WTC11 (cell line): ENCODE measurements at regions not wholly inside any gene's neighbourhood (a gene's known extent, or its start where the extent isn't known, plus 50 kb on each side); places are given as distances from the start of the nearest gene placed in this dataset.
A peak's percentile ranks its signal among the peaks of the same experiment; 100 is the strongest.
"Not testable (repeated sequence)": the region's sequence is repeated elsewhere in the genome, so short reads cannot be mapped to it uniquely, and the experiment has no call there.

Experiments
- ATAC-seq: fragments of 200-7000 bp; cut with Tn5 transposase; 2 replicates; pipeline ENCODE4 v1.10.0; 2021; ENCODE audit warnings: mild to moderate bottlenecking, moderate library complexity
- CTCF ChIA-PET: fragments of 300-600 bp; sonication (Branson Sonifier 250); formaldehyde crosslinking; loops from one replicate; lab custom pipeline; 2021; ENCODE audit warnings: antibody characterized with exemption; lab: Charles Lee
- POLR2A ChIA-PET: fragments of 350-600 bp; sonication (Branson Sonifier 250); formaldehyde crosslinking; loops from one replicate; lab custom pipeline; 2021; ENCODE audit warnings: antibody characterized with exemption; lab: Charles Lee
- DNase-seq: peaks from one replicate; pipeline ENCODE4 v3.0.0; 2021; ENCODE audit warnings: low spot score
- H3K27ac Mint-ChIP-seq: 2 replicates; pipeline ENCODE4 v1.8.0; 2021; ENCODE audit warnings: mixed read lengths
- H3K27me3 Mint-ChIP-seq: 2 replicates; pipeline ENCODE4 v1.8.0; 2021; ENCODE audit warnings: low read depth, mild to moderate bottlenecking, moderate library complexity, mixed read lengths
- H3K36me3 Mint-ChIP-seq: 2 replicates; pipeline ENCODE4 v1.8.0; 2021; ENCODE audit warnings: mixed read lengths
- H3K4me1 Mint-ChIP-seq: 2 replicates; pipeline ENCODE4 v1.8.0; 2022; ENCODE audit warnings: mixed read lengths
- H3K4me3 Mint-ChIP-seq: 2 replicates; pipeline ENCODE4 v1.8.0; 2021; ENCODE audit warnings: mild to moderate bottlenecking, moderate library complexity, mixed read lengths
- H3K9me3 Mint-ChIP-seq: 2 replicates; pipeline ENCODE4 v1.8.0; 2021; ENCODE audit warnings: mixed read lengths

GRCh38 chr9:67416639-67417038 lies 424.3 kb upstream of the SPATA31A3 start:
- H3K27me3 Mint-ChIP-seq, CTCF ChIA-PET, H3K9me3 Mint-ChIP-seq, DNase-seq, H3K27ac Mint-ChIP-seq, POLR2A ChIA-PET, H3K4me3 Mint-ChIP-seq, H3K4me1 Mint-ChIP-seq, H3K36me3 Mint-ChIP-seq: not testable (repeated sequence)
- ATAC-seq: peak; percentile 12; the same call in 1 of the 2 replicates

- DNase-seq, H3K27me3 Mint-ChIP-seq, H3K36me3 Mint-ChIP-seq, H3K4me3 Mint-ChIP-seq, CTCF ChIA-PET, ATAC-seq, POLR2A ChIA-PET, H3K27ac Mint-ChIP-seq, H3K9me3 Mint-ChIP-seq, H3K4me1 Mint-ChIP-seq: not testable (repeated sequence)
These were observed 418.4 kb upstream of the SPATA31A3 start for GRCh38 chr9:67410606-67411220.

GRCh38 chr9:67403739-67404138 lies 411.4 kb upstream of the SPATA31A3 start:
- CTCF ChIA-PET, H3K4me3 Mint-ChIP-seq, H3K36me3 Mint-ChIP-seq, POLR2A ChIA-PET, H3K9me3 Mint-ChIP-seq, H3K27ac Mint-ChIP-seq, H3K4me1 Mint-ChIP-seq, DNase-seq, H3K27me3 Mint-ChIP-seq, ATAC-seq: not testable (repeated sequence)

GRCh38 chr9:67397731-67398130 lies 405.4 kb upstream of the SPATA31A3 start:
- H3K4me3 Mint-ChIP-seq: not testable (repeated sequence)

GRCh38 chr9:67394782-67395181 lies 402.4 kb upstream of the SPATA31A3 start:
- H3K4me3 Mint-ChIP-seq, ATAC-seq, H3K9me3 Mint-ChIP-seq, H3K4me1 Mint-ChIP-seq, H3K27me3 Mint-ChIP-seq, H3K36me3 Mint-ChIP-seq, DNase-seq, POLR2A ChIA-PET, CTCF ChIA-PET, H3K27ac Mint-ChIP-seq: not testable (repeated sequence)

More at GRCh38 chr9:67397731-67398130, 405.4 kb upstream of the SPATA31A3 start:
- POLR2A ChIA-PET, CTCF ChIA-PET, H3K9me3 Mint-ChIP-seq, H3K27ac Mint-ChIP-seq, DNase-seq, H3K4me1 Mint-ChIP-seq, ATAC-seq, H3K27me3 Mint-ChIP-seq, H3K36me3 Mint-ChIP-seq: not testable (repeated sequence)

- H3K4me3 Mint-ChIP-seq, H3K27ac Mint-ChIP-seq, H3K27me3 Mint-ChIP-seq, H3K4me1 Mint-ChIP-seq, DNase-seq, POLR2A ChIA-PET, H3K36me3 Mint-ChIP-seq, H3K9me3 Mint-ChIP-seq, ATAC-seq, CTCF ChIA-PET: not testable (repeated sequence)
These were observed 401.7 kb upstream of the SPATA31A3 start for GRCh38 chr9:67394038-67394437.

- CTCF ChIA-PET, H3K36me3 Mint-ChIP-seq: not testable (repeated sequence)
These were observed 377.3 kb upstream of the SPATA31A3 start for GRCh38 chr9:67369664-67370063.

GRCh38 chr9:67362325-67362724 lies 370.0 kb upstream of the SPATA31A3 start:
- H3K4me1 Mint-ChIP-seq: not testable (repeated sequence)

More at GRCh38 chr9:67369664-67370063, 377.3 kb upstream of the SPATA31A3 start:
- DNase-seq, H3K27me3 Mint-ChIP-seq, H3K4me3 Mint-ChIP-seq, ATAC-seq, POLR2A ChIA-PET, H3K9me3 Mint-ChIP-seq, H3K4me1 Mint-ChIP-seq, H3K27ac Mint-ChIP-seq: not testable (repeated sequence)

GRCh38 chr9:67353961-67354360 lies 361.6 kb upstream of the SPATA31A3 start:
- H3K9me3 Mint-ChIP-seq, H3K36me3 Mint-ChIP-seq, DNase-seq, CTCF ChIA-PET, H3K4me1 Mint-ChIP-seq, H3K4me3 Mint-ChIP-seq, ATAC-seq, POLR2A ChIA-PET, H3K27me3 Mint-ChIP-seq, H3K27ac Mint-ChIP-seq: not testable (repeated sequence)

More at GRCh38 chr9:67362325-67362724, 370.0 kb upstream of the SPATA31A3 start:
- H3K9me3 Mint-ChIP-seq, DNase-seq, H3K4me3 Mint-ChIP-seq, ATAC-seq, H3K36me3 Mint-ChIP-seq, H3K27ac Mint-ChIP-seq, CTCF ChIA-PET, POLR2A ChIA-PET, H3K27me3 Mint-ChIP-seq: not testable (repeated sequence)

GRCh38 chr9:67349424-67349759 lies 357.0 kb upstream of the SPATA31A3 start:
- H3K4me1 Mint-ChIP-seq, H3K27ac Mint-ChIP-seq, ATAC-seq, H3K9me3 Mint-ChIP-seq, H3K27me3 Mint-ChIP-seq, H3K36me3 Mint-ChIP-seq, POLR2A ChIA-PET, H3K4me3 Mint-ChIP-seq, CTCF ChIA-PET, DNase-seq: not testable (repeated sequence)

GRCh38 chr9:67348562-67349423 lies 356.4 kb upstream of the SPATA31A3 start:
- ATAC-seq, H3K4me1 Mint-ChIP-seq, H3K27me3 Mint-ChIP-seq, CTCF ChIA-PET, POLR2A ChIA-PET, DNase-seq, H3K27ac Mint-ChIP-seq, H3K9me3 Mint-ChIP-seq, H3K4me3 Mint-ChIP-seq, H3K36me3 Mint-ChIP-seq: not testable (repeated sequence)

GRCh38 chr9:67348094-67348493 lies 355.7 kb upstream of the SPATA31A3 start:
- H3K4me3 Mint-ChIP-seq, H3K27ac Mint-ChIP-seq, H3K27me3 Mint-ChIP-seq, H3K9me3 Mint-ChIP-seq, DNase-seq, POLR2A ChIA-PET, H3K4me1 Mint-ChIP-seq, CTCF ChIA-PET, ATAC-seq, H3K36me3 Mint-ChIP-seq: not testable (repeated sequence)
